NCI-H2107 treated with DMSO at 0.1 percent for 48 hours (cell line): ENCODE measurements at regions not wholly inside any gene's neighbourhood (a gene's known extent, or its start where the extent isn't known, plus 50 kb on each side); places are given as distances from the start of the nearest gene placed in this dataset.

ENCODE experiments used
- DNase-seq: peaks from one replicate; lab custom pipeline; 2025; ENCODE audit not compliant: unreplicated experiment; lab: John Stamatoyannopoulos, UW

DNA sequence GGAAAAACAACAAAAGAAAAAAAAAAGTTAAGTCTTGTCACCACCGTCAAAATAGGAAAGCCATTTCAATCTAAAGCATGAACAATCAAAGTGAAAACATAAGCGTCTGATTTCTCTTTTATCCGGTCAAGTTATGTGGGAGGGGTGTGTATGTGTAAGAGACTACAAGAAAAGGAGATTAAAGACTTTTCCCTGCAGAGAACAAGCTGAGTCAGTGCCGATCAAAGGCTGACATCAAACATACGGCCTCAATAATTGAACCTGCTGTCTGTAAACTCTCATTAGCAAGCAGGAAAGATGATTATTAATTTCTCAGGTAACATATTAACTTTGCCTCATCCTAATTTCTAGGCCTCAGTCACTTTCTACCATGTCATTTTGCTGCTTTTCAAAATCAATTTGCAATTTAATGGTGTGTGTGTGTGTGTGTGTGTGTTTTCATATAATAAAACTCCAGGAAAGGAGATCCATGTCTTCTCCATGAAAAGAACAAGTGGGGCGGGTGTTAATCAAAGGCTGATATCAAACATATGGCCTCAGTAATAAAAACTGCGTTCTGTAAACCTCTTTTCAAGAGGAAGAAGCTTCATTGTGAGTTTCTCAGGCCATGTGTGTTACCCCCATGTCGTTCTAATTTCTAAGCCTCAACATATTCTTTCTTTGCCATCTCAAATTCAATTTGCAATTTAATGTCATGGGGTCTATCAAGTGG lies 649.1 kb upstream of the SORCS1 start:
- DNase-seq, result no peak

DNA sequence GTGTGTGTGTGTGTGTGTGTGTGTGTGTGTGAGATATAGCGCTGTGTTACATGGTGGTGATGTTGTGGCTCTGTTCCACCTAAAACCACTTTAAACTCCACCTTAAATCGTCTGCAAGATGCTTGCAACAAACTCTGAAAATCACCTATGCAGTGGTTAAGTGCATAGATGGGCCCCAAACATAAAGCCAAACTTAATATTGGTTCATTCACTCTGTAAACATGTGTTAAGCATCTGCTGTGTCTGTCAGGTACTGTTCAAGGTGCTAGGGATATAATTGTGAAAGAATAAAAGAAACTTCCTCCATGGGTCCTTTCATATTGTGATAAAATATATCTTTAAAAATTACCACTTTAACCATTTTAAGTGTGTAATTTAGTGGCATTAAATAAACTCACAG lies 645.4 kb upstream of the SORCS1 start:
- DNase-seq, result no peak

DNA sequence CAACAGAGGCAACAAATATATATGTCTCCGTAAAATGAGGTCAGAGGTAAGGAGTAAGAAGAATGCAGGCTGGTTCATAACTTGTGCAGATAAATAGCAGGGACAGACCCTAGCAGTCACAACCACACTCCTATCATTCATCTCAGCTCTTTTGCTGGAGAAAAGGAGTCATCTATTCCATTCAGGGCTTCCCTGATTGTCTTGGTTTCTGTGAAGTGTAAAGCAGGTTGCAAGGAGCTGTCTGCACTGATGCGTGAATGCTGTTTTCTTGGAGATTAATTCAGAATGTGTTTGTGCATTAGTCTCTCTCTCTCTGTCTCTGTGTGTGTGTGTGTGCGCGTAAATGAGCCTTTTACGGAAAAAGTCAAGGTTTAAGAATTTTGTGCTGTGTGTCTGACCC lies 643.3 kb upstream of the SORCS1 start:
- no peak for DNase-seq

DNA sequence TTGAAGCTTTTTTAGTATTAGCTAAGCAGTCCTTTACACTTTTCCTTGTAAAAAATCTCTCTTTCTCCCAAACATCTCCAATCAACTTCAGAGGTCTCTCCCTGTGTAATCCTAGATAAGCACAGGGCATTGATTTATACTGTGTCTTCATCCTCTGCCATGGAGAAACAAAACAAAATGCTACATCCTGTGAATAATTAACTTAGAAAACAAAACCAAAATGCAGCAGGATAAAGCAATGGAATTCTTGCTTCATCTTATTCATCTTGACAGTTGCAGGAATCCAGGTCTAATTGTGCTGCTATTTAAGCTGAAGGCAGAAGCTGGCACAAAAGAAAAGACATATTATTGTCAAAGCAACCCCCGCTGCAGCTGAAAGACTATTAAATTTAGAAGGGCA lies 641.5 kb upstream of the SORCS1 start:
- no peak for DNase-seq

DNA sequence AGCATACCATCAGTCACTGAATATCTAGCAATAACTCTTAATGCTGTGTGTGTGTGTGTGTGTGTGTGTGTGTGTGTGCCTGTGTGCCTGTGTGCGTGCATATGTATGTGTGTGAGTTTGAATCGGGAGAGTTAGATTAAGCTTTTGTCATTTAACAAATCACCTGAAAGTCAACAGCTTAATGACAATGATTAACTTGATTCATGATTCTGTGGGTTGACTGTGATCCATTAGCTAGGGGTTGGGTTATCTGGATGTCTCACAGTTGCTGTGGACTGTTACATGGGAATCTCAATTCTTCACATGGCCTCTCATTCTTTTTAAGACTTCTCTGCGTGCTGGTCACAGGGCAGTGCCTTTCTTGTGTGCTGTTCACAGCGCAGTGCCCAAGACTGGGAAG lies 639.0 kb upstream of the SORCS1 start:
- no peak for DNase-seq

DNA sequence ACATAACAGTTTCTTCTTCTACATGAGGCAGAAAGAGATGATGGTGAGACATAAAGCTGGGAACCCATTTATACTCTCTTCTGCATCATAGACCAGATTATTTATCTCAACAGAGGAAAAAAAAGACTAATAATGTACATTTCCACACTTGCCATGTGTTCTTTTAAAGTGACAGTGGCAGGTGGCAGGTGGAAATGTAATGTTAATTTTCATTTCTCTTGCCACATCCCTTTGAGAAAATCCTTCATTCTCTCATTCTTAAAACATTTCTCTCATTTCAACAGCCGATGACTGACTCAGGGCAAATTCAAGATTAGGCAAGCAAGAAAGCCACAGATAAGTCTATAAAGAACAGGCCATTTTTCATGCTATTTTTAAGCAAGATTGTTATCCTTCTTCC lies 635.6 kb upstream of the SORCS1 start:
- no peak for DNase-seq

DNA sequence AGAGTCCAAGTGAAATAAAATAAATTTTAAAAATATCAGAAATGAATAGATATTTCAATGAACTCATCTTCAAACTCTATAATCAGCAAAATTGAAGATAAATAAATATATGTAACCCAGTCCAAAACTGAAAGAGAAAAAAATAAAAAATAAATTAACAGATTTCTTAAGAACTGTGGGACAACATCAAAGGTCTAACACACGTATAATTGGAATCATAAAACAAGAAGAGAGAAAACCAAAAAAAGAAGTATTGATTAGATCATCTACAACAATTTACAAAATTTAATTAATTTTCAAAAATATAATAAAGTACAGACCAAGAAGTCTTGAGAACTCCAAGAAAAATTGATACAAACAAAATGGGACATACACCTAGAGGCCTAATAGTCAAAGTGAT lies 625.8 kb upstream of the SORCS1 start:
- no peak for DNase-seq

DNA sequence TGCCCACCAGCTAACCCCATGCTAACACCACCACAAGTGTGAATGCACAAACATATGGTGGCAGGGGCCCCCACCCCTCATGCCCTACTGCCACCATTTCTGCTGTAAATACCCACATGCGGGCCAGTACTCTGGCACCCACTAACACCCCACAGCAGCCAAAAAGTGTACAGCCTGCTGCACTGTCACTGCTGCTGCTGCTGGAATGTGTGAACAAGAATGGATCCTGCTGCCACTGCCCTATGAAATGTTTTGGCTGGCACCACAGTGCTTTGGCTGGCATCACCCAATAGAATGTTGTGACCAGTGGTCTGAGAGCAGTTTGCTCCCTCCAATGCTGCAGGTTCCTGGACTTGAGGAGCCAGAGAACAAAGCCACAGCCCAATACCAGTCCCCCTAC lies 606.6 kb upstream of the SORCS1 start:
- no peak for DNase-seq

DNA sequence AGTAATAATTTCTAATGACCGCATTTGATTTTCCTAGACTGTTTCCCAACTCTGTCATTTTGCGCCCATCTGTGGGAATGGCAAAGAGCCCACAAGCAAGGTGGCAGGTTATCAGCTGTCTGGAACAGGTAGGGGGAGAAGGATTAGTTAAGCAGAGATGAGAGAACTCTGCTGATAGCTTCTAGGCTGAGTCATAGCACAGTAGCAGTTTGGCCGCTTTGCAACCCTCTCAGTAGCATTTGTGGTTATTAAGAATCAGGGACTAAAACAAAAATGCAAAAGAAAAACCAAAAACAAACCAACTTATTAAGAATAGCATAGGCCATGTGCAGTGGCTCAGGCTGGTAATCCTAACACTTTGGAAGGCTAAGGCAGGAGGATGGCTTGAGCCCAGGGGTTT lies 602.7 kb upstream of the SORCS1 start:
- DNase-seq, result no peak

DNA sequence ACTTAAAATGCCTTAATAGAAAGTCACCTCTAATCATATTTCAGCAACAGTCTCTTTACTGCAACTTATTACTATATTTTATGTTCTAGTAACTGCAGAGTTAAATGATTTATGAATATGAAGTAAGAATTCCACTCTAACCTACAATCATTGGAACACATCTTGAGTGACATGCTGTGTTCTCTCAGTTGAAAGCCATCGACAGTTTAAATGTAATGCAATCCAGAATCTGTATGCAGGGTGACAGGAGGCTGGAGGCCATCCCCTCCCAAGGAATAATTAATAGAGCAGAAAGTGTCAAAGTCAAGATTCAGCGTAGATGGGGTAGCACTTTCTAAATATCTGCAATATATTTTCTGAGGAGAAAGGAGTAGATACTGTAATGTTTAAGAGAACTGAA lies 590.3 kb upstream of the SORCS1 start:
- no peak for DNase-seq

DNA sequence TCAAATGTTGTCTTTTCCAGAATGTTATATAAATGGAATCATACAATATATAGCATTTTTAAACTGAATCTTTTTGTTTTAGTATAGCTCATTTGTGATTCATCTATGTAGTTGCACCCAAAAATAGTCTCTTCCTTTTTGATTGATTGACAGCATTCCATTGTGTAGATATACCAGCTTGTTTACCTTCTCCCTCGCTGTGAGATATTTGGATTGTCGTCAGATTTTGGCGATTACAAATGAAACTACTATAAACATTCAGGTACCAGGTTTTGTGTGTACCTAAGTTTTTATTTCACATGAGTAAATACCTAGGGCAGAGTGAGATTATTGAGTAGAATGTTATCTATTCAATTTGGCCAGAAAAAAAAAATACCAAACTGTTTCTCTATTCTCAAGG lies 584.7 kb upstream of the SORCS1 start:
- DNase-seq, result no peak

DNA sequence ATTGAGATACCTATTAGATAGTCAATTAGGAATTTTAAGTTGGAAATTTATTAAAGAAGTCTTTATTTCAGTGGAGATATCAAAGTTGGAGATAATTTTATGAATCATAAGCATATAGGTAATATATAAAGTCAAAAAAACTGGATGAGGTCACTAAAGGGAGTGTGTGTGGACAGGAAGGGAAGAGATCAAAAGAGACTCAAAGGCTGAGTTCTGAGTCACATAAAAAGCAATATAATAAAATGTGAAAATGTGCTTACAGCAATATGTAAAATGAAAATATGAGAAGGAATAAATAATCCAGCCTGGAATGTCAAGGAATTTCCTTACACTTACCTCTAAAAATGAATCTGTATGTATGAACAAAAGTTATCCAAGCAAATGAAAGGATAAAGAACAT lies 583.3 kb upstream of the SORCS1 start:
- DNase-seq, result no peak

DNA sequence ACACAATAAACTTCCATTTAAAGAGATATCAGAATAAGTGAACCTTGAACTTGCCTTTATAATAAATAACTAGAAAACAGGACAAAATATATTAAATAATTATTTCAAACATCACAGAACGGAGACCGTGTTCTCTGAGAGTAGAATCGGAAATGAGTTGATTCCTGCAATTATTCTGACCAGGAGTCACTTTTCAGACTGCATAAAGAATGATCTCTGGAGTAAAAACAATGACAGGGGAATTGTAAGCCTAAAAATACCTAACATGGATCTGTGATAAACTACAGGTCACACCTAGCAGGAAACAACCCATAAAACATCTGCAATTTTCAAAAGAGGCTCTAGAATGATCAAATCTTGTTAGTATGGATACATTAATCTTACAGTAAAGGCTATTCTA lies 577.5 kb upstream of the SORCS1 start:
- DNase-seq, result no peak

DNA sequence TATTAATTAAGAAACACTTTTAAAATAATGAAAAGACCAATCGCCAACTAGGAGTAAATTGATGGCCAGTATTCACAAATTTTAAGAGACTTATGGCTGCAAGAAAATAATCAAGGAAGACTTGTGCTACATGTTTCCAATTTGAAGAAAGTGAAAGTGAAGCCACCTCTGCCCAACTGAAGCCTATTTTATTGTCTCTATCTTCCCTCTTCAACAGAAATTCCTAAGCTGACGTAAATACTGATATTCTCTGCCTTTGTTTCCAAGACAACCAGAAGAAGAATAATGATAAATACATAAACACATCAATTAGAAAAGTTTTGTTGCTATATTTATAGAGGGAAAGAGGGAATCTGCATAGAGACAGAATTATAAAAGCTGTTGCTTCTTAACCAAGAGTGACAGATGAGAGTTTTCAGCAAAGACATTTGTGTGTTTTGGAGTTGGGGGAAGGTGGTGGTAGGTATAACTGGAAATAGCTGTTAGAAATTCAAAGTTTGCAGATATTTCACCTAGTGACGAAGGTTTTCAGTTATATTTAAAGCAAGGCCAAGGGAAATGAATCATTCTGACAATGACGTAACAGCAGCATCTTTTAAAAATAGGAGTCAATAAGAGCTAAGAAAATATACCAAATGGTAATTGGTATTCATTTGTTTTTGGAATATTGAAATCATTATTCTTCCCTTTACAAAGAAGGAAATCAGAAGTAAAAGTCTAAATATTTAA lies 576.6 kb upstream of the SORCS1 start:
- DNase-seq, result no peak

DNA sequence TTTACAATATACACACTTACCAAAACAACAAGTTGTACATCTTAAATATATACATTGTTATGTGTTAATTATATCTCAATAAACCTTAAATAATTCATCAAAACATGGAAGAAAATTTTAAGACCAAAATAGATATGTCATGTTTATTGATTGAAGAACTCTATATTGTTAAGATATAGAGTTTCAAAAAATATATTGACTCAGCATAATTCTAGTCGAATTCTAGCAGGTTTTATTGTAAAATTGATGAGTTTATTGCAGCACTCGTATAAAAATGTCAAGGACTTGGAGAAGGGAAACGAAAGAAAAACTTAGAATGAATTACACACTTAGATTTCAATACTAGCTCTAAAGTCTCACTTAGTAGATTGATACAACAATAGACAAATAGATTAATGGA lies 575.4 kb upstream of the SORCS1 start:
- no peak for DNase-seq

DNA sequence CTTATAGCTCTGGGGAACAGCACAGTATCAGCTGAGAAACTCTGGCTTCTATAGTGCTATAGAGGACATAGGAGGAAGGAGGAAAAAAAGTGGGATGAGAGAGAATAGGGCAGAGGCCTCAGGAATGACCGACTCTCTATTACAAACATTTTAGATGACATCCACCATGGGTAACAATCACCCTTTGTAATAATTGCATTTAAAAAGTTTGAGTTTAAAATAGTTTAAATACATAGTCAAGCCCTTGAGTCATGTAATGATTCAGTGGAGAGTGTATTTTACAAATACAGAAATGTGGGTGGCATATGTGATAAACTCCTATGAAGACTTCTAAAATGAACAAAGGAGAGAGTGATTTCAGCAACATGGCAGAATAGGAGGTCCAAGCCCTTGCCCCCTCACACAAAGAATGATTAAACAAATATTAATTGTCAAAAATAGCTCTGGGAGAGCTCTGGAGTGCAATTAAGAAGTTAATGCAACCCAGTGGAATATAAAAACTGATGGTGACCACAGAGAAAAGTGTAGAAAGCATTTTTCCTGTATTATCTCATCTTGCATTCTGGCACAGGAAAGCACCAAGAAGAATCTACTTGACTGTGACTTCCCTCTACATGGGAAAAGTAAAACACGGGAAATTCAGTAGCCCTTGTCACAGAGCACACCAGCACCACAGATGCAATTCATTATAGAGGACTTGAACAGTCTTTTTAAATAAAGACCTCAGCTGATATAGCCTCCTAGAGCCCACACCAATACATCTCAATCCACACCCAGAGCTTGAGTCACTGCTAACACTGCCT lies 569.0 kb upstream of the SORCS1 start:
- DNase-seq, result no peak

DNA sequence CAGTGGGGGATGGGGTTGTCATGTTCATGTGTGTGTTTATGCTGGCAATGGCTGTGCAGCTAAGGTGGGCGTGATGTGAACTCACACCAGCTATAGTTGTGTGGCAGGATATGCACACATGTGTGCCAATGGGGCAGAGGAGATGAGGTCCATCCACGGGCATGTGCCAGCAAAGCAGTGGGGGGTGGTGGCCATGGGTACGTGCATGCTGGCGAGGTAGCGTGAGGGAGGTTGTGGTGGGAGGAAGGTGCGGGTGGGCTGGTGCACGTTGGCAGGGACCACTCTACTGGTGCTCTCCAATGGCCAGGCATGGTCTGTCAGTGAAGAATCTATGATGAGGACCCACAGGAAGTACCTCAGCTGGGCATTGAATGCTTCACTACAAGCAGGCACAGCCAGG lies 567.5 kb upstream of the SORCS1 start:
- no peak for DNase-seq

DNA sequence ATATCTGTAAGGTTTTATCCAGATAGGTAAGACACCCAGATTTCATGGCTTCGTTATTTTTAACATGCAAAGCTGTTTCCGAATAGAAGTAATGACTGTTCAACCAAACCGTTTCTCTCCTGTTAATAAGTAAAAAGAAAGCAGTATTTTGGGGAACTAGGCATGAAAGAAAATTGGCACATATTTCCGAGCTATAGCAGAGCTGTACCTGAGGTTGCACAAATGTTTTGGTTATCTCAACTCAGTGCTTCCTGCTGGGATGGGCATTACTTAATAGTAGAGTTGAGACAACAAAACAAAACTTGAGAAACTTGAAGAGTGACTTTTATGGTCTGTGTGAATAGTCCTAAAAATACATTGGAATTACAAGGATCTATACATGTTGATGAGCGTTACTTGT lies 564.3 kb upstream of the SORCS1 start:
- no peak for DNase-seq

DNA sequence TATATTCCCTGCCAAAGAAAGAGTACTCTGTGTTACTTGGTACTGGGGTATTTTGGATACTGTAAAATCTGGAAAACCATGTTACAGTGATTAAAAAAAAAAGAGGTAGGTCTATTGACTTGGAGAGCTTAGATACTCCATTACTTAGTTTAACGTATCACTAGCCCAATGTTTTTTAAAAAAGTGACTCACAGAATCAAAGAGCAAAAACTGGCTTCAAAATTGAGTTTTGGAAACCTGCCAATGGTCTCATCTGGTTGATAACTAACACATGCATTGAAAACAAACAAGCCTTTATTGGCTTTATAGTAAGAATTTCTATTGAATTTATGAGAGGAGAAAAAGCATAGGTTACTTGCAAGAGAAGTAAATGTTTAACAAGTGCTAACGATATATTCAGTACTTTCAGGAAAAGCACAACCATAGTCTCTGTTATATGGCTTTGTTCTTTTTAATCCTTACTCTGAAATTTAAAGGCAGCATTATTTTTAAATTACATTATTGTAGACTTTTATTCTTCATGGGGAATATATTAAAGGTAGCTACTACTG lies 563.3 kb upstream of the SORCS1 start:
- no peak for DNase-seq

DNA sequence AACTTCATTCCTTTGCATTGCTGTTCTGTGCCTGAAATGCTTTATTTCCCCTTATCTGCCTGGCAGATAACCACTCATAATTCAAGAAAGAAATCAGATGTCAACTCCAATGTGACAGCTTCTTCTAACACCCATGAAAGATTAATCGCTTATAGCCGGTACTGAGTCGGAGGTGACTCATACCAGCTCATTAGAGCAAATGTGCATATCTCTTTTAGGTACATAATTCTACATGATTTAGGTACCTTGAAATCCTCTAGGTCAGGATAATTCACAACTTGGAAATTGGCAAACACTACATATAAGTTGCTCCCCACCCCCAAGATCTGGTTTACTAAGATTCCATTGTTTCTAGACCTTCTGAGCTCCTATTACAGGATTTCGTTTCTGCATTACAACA lies 554.4 kb upstream of the SORCS1 start:
- DNase-seq, result no peak

DNA sequence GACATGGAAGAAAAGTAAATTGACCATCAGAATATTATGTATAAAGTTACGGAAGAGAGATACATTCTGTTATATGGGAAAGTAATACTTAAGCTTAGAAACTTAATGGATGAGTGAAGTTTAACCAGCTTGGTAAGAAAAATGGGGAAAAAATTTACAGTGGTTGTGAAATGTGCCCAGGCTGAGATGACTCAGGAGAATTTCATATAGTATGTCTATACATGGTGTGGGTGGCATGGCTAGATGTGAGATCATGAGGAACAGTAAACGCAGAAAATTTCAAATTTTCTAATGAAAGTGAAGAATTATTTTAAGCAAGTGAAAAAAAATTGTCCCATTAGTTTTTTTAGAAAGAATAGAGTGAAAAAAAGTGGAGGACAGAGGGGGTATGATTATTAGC lies 552.5 kb upstream of the SORCS1 start:
- no peak for DNase-seq

DNA sequence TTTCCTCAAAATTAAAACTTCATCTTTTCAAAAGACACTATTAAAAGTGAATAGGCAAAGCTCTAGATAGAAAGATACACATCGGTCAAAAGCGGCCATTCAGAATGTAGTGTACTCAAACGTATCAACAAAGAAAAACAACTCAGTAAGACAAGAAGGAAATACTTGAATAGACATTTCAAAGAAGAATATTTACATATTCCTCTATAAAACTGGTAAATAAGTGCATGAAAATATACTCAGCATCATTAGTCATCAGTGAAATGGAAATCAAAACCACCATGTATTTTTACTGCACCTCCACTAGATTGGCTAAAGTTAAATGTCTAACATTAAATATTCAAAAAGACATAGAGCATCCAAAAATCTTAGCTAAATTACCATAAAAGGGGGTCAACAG lies 551.1 kb upstream of the SORCS1 start:
- no peak for DNase-seq
